Lung (tissue), 11 donors: ENCODE measurements at regions not wholly inside any gene's neighbourhood (a gene's known extent, or its start where the extent isn't known, plus 50 kb on each side); places are given as distances from the start of the nearest gene placed in this dataset.

Experiments used
- ATAC-seq: fragments of 200-7000 bp; cut with Tn5 transposase; one replicate; pipeline ENCODE4 v1.9.1; 2020; ENCODE audit warnings: moderate number of reproducible peaks; ENCODE audit not compliant: insufficient read depth, low FRiP score
- DNase-seq, 3 donors: peaks; one replicate each; pipeline ENCODE4 v3.0.0-alpha.2; 2013 to 2017
- H3K27ac ChIP-seq, 2 donors: one replicate each; pipeline ENCODE4 v1.5.1; 2013; ENCODE audit warnings: mild to moderate bottlenecking in 2 of 2, moderate library complexity in 2 of 2, control low read depth in 1 of 2, inconsistent platforms in 1 of 2, low read depth in 1 of 2, low read length in 1 of 2
- H3K27me3 ChIP-seq, 3 donors: one replicate each; pipeline ENCODE4 v1.5.1; 2013; ENCODE audit warnings: low read length in 2 of 3; ENCODE audit not compliant: control insufficient read depth in 3 of 3, insufficient read depth in 3 of 3
- H3K36me3 ChIP-seq, 4 donors: one replicate each; pipeline ENCODE4 v1.5.1; 2013; ENCODE audit warnings: low read length in 4 of 4, mild to moderate bottlenecking in 1 of 4, moderate library complexity in 1 of 4; ENCODE audit not compliant: control insufficient read depth in 4 of 4, insufficient read depth in 4 of 4
- H3K4me1 ChIP-seq, 5 donors: one replicate each; pipeline ENCODE4 v1.5.1; 2013; ENCODE audit warnings: low read length in 5 of 5, mild to moderate bottlenecking in 2 of 5, moderate library complexity in 1 of 5; ENCODE audit not compliant: control insufficient read depth in 5 of 5, insufficient read depth in 5 of 5
- H3K4me3 ChIP-seq: one replicate; pipeline ENCODE4 v1.5.1; 2013; ENCODE audit warnings: mild to moderate bottlenecking, control low read depth, moderate library complexity
- H3K9ac ChIP-seq, 2 donors: one replicate each; pipeline ENCODE4 v1.5.1; 2013; ENCODE audit warnings: low read length in 2 of 2, control low read depth in 1 of 2; ENCODE audit not compliant: insufficient read depth in 1 of 2
- H3K9me3 ChIP-seq, 4 donors: one replicate each; pipeline ENCODE4 v1.5.1; 2013; ENCODE audit warnings: low read length in 3 of 4, mild to moderate bottlenecking in 1 of 4, moderate library complexity in 1 of 4; ENCODE audit not compliant: control insufficient read depth in 4 of 4, insufficient read depth in 3 of 4
- WGBS, 2 donors: extraction: QIAGEN DNeasy Blood & Tissue Kit; methylation state at CpG; one replicate each; pipeline ENCODE4 v1.1.7; 2013; 5-methylcytosine and 5-hydroxymethylcytosine counted together
- TF ChIP-seq, protein P1 (sequence below): IDR thresholded peaks from 2 replicates; pipeline ENCODE4 v1.5.1; 2012; ENCODE audit warnings: mild to moderate bottlenecking; ENCODE audit errors: control extremely low read depth, extremely low read depth
- donor health status: control.
- donor health status: control.
- donor health status: Bipolar disorder and iron deficiency.
- donor health status: healthy.
- donor health status: DM: yes; HTN: yes; CAD: no.

DNA sequence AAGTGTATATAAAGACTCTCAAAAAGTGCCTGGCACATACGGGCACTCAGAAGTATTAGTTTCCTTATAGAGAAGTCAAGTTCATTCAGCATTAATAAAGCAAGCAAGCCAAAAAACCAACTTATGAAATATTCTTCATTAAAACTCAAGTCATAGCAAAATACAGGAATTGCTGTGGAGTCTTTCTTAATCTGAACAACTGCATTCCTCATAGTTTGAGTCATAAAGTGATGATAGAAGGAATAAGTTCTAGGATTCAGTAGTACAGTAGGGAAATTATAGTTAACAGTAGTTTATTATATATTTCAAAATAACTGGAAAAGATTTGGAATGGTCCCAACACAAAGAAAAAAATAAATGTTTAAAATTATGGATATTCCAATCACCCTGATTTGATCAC lies 200.3 kb downstream of the C11orf91 start:
- Histone ChIP-seq H3K9ac (no peak overlapping the region), H3K4me3 (no peak overlapping the region), H3K27me3 (no peaks in the 10 kb centered on the region), H3K27ac (no peak overlapping the region), H3K9me3 (no peaks in the 10 kb centered on the region), H3K4me1 (no peaks in the 10 kb centered on the region), H3K36me3 (no peaks in the 10 kb centered on the region)
- ATAC-seq = no peak
- TF ChIP-seq, protein P1, sequence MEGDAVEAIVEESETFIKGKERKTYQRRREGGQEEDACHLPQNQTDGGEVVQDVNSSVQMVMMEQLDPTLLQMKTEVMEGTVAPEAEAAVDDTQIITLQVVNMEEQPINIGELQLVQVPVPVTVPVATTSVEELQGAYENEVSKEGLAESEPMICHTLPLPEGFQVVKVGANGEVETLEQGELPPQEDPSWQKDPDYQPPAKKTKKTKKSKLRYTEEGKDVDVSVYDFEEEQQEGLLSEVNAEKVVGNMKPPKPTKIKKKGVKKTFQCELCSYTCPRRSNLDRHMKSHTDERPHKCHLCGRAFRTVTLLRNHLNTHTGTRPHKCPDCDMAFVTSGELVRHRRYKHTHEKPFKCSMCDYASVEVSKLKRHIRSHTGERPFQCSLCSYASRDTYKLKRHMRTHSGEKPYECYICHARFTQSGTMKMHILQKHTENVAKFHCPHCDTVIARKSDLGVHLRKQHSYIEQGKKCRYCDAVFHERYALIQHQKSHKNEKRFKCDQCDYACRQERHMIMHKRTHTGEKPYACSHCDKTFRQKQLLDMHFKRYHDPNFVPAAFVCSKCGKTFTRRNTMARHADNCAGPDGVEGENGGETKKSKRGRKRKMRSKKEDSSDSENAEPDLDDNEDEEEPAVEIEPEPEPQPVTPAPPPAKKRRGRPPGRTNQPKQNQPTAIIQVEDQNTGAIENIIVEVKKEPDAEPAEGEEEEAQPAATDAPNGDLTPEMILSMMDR = no peak
- DNase-seq = no peak
- 96 to 97% methylated on average over 1 of the region's 1 CpG for WGBS, 2 donors

DNA sequence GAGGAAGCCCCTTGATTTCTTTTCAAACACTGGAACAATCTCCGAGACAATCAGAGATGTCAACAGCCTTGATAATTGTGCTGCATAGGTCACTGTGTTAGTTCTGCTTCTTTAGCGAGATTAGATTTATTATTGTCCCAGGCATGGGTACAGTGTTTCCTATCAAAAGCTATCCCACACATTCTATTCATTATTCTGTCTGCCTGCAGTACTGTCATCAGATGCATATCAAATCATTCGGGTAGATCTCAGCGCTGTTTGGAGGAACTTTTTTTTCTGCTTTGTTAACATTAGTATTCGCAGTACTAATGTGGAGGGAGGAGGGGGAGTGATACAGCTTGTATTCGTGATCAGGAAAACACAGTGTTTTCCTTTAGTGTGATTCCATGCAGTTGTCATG lies 208.0 kb downstream of the C11orf91 start:
- TF ChIP-seq, protein P1 = no peak
- no peaks in the 10 kb centered on the region for H3K27me3 ChIP-seq
- no peaks in the 10 kb centered on the region for H3K36me3 ChIP-seq
- H3K4me1 ChIP-seq = no peaks in the 10 kb centered on the region
- no peak overlapping the region for H3K4me3 ChIP-seq
- WGBS, 2 donors = 58 to 74% methylated on average over 6 of the region's 6 CpGs
- no peak for DNase-seq
- no peak overlapping the region for H3K27ac ChIP-seq
- no peak for ATAC-seq
- no peak overlapping the region for H3K9ac ChIP-seq
- peaks cover 0 to 5% (median 0%) of the 10 kb centered on the region in 4 donors for H3K9me3 ChIP-seq

DNA sequence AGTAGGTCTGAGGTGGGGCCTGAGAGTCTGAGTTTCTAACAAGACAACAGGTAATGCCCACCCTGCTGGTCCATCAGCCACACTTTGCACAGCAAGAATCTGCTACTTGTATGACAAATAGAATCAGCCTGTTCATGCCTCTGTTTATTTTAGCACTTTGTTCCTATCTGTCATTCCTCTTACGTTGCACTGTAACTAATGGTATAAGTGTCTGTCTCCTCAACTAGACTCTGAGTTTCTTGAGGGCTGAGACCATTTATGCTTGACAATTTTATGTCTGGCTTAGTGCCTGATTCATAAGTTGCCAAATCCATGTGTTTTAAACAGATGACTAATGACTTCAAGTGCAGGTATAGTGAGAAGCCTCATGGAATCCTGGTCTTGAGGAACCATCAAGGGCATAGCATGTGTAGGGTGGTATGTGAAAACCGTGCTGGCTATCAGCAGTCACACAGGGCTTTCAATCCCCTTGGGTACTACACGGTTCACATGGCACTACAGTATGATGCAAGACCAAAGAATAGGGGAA lies 209.7 kb downstream of the C11orf91 start:
- Histone ChIP-seq H3K27me3 (no peaks in the 10 kb centered on the region), H3K27ac (no peak overlapping the region), H3K36me3 (no peaks in the 10 kb centered on the region), H3K4me3 (no peak overlapping the region), H3K4me1 (no peaks in the 10 kb centered on the region), H3K9ac (no peak overlapping the region), H3K9me3 (peaks cover 0 to 5% (median 0%) of the 10 kb centered on the region in 4 donors)
- TF ChIP-seq, protein P1 = no peak
- DNase-seq (no peak), ATAC-seq (no peak)
- 50 to 62% methylated on average over 3 of the region's 3 CpGs for WGBS, 2 donors

DNA sequence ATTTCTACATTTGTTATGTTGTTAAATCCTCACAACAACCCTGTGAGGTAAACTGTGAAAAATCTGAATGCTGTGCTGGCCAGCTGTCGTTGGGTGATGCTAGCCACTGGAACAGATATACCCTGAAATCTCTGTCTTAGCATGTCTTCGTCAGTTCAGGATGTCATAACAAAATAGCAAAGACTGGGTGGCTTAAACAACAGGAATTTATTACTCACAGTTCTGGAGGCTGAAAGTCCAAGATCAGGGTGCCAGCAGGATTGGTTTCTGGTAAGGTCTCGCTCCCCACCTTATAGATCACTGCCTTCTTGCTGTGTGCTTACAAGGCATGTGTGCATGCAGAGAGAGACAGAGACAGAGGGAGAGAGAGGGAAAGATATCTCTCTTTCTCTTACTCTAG lies 211.7 kb downstream of the C11orf91 start:
- no peaks in the 10 kb centered on the region for H3K36me3 ChIP-seq
- H3K4me3 ChIP-seq = no peak overlapping the region
- ATAC-seq (no peak), DNase-seq (no peak)
- no peak overlapping the region for H3K27ac ChIP-seq
- no peaks in the 10 kb centered on the region for H3K4me1 ChIP-seq
- WGBS, 2 donors = 70 to 76% methylated on average over 3 of the region's 3 CpGs
- peaks cover 0 to 5% (median 0%) of the 10 kb centered on the region in 4 donors for H3K9me3 ChIP-seq
- no peaks in the 10 kb centered on the region for H3K27me3 ChIP-seq
- TF ChIP-seq, protein P1 = no peak
- no peak overlapping the region for H3K9ac ChIP-seq
